SK-N-MC (cell line): ENCODE measurements at regions not wholly inside any gene's neighbourhood (a gene's known extent, or its start where the extent isn't known, plus 50 kb on each side); places are given as distances from the start of the nearest gene placed in this dataset.

Source experiments
- EZH2 ChIP-seq: fragments of 200-600 bp; sonication (generic); IDR thresholded peaks from one replicate; pipeline ENCODE4 v1.6.1; 2017; ENCODE audit warnings: antibody characterized with exemption
- POLR2AphosphoS5 ChIP-seq: IDR thresholded peaks from 2 replicates; pipeline ENCODE4 v1.6.1; 2012; ENCODE audit warnings: mild to moderate bottlenecking, low read depth, low read length, borderline replicate concordance

DNA sequence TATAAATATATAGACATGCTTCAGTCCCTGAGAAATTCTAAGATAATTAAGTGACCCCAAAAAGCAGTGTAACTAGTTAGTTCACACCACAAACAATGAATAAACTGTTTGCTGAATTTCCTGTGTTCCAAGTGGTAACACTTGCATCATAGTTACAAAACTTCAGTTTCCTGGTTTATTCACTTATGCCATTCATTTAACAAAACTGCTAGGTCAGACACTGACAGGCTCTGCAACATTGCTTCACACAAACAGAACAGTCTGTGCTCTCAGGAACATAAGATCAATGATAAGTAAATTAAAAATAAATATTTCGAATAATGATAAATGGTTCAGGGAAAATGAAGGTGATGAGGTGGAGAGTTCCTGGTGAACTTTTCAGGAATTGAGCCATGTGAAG is 133.3 kb upstream of the NAMPT start:
- no peak for TF ChIP-seq EZH2
- TF ChIP-seq POLR2AphosphoS5, result no peak
